MM.1S (cell line): ENCODE measurements at regions not wholly inside any gene's neighbourhood (a gene's known extent, or its start where the extent isn't known, plus 50 kb on each side); places are given as distances from the start of the nearest gene placed in this dataset.

Source experiments
- DNase-seq: peaks from one replicate; pipeline ENCODE4 v3.0.0-alpha.2; 2015
- H2AFZ ChIP-seq: fragments of 300-600 bp; sonication (generic); 2 replicates; pipeline ENCODE4 v1.6.0; 2016; ENCODE audit warnings: antibody characterized with exemption, low read length
- H3F3A ChIP-seq: fragments of 300-600 bp; sonication (generic); 2 replicates; pipeline ENCODE4 v1.6.1; 2016; ENCODE audit warnings: mild to moderate bottlenecking, antibody characterized with exemption, low read length, moderate library complexity, mixed read lengths; ENCODE audit not compliant: insufficient read depth
- H3K27ac ChIP-seq: fragments of 300-600 bp; sonication (generic); 2 replicates; pipeline ENCODE4 v1.5.1; 2016; ENCODE audit warnings: mild to moderate bottlenecking, low read length
- H3K27me3 ChIP-seq: fragments of 300-600 bp; sonication (generic); replicated peaks from 2 replicates; pipeline ENCODE4 v1.6.0; 2016; ENCODE audit warnings: low read length; ENCODE audit not compliant: insufficient read depth
- H3K36me3 ChIP-seq: fragments of 300-600 bp; sonication (generic); replicated peaks from 2 replicates; pipeline ENCODE4 v1.6.1; 2016; ENCODE audit warnings: mild to moderate bottlenecking, low read length, mixed read lengths; ENCODE audit not compliant: insufficient read depth
- H3K4me1 ChIP-seq: fragments of 300-600 bp; sonication (generic); 2 replicates; pipeline ENCODE4 v1.6.1; 2016; ENCODE audit warnings: low read length, mixed read lengths
- H3K4me2 ChIP-seq: fragments of 300-600 bp; sonication (generic); 2 replicates; pipeline ENCODE4 v1.6.0; 2016; ENCODE audit warnings: low read depth, low read length
- H3K4me3 ChIP-seq: fragments of 300-600 bp; sonication (generic); 2 replicates; pipeline ENCODE4 v1.5.1; 2016; ENCODE audit warnings: low read length, mixed read lengths
- H3K79me2 ChIP-seq: fragments of 300-600 bp; sonication (generic); 2 replicates; pipeline ENCODE4 v1.6.1; 2016; ENCODE audit warnings: mixed run types, low read length, mixed read lengths
- H3K9ac ChIP-seq: fragments of 300-600 bp; sonication (generic); 2 replicates; pipeline ENCODE4 v1.6.1; 2016; ENCODE audit warnings: low read length, mixed read lengths
- H3K9me2 ChIP-seq: fragments of 300-600 bp; sonication (generic); replicated peaks from 2 replicates; pipeline ENCODE4 v1.6.1; 2016; ENCODE audit warnings: mild to moderate bottlenecking, low read length, mixed read lengths; ENCODE audit not compliant: insufficient read depth
- H3K9me3 ChIP-seq: fragments of 300-600 bp; sonication (generic); replicated peaks from 2 replicates; pipeline ENCODE4 v1.6.1; 2016; ENCODE audit warnings: mild to moderate bottlenecking, low read length, mixed read lengths; ENCODE audit not compliant: insufficient read depth
- H4K20me1 ChIP-seq: fragments of 300-600 bp; sonication (generic); 2 replicates; pipeline ENCODE4 v1.6.1; 2016; ENCODE audit warnings: mild to moderate bottlenecking, low read length, moderate library complexity, mixed read lengths; ENCODE audit not compliant: insufficient read depth
- CTCF ChIP-seq: fragments of 300-600 bp; sonication (generic); IDR thresholded peaks from 2 replicates; pipeline ENCODE4 v1.5.1; 2016; ENCODE audit warnings: antibody characterized with exemption, low read length, mixed read lengths
- EZH2 ChIP-seq: fragments of 300-600 bp; sonication (generic); optimal IDR thresholded peaks from 2 replicates; pipeline ENCODE3; 2017; ENCODE audit warnings: low read depth, mild to moderate bottlenecking, antibody characterized with exemption, low read length, mixed read lengths
- EZH2phosphoT487 ChIP-seq: fragments of 300-600 bp; sonication (generic); IDR thresholded peaks from 2 replicates; pipeline ENCODE4 v1.6.1; 2018; ENCODE audit warnings: antibody characterized with exemption, low read length

- DNase-seq: no peak
- H2AFZ ChIP-seq: no peak overlapping the region
- no peak overlapping the region for H3K4me2 ChIP-seq
- H3K79me2 ChIP-seq: no peaks in the 10 kb centered on the region
- no peaks in the 10 kb centered on the region for H3K27me3 ChIP-seq
- no peak overlapping the region for H3K27ac ChIP-seq
- H3K4me1 ChIP-seq: no peaks in the 10 kb centered on the region
- no peaks in the 10 kb centered on the region for H3K9me2 ChIP-seq
- no peaks in the 10 kb centered on the region for H3F3A ChIP-seq
- no peaks in the 10 kb centered on the region for H3K9me3 ChIP-seq
- H3K36me3 ChIP-seq: no peaks in the 10 kb centered on the region
- no peak for TF ChIP-seq EZH2
- no peak for TF ChIP-seq EZH2phosphoT487
- no peak for TF ChIP-seq CTCF
- H4K20me1 ChIP-seq: no peaks in the 10 kb centered on the region
- H3K9ac ChIP-seq: no peak overlapping the region
- no peak overlapping the region for H3K4me3 ChIP-seq
Observed at GRCh38 chr14:54221971-54222370, 174.8 kb upstream of the CDKN3 start.

- Histone ChIP-seq H3K27me3 (no peaks in the 10 kb centered on the region), H3K4me3 (no peak overlapping the region), H3K79me2 (no peaks in the 10 kb centered on the region), H3F3A (no peaks in the 10 kb centered on the region), H3K4me2 (no peak overlapping the region), H3K4me1 (no peaks in the 10 kb centered on the region), H3K9ac (no peak overlapping the region), H3K27ac (no peak overlapping the region), H4K20me1 (no peaks in the 10 kb centered on the region), H3K36me3 (no peaks in the 10 kb centered on the region), H3K9me2 (no peaks in the 10 kb centered on the region), H2AFZ (no peak overlapping the region), H3K9me3 (no peaks in the 10 kb centered on the region)
- DNase-seq: no peak
- TF ChIP-seq CTCF: no peak
- TF ChIP-seq EZH2phosphoT487: no peak
- no peak for TF ChIP-seq EZH2
Observed at GRCh38 chr14:54223831-54224402, 172.9 kb upstream of the CDKN3 start.

GRCh38 chr14:54225457-54226060 is 171.2 kb upstream of the CDKN3 start:
- Histone ChIP-seq H3K9me2 (no peaks in the 10 kb centered on the region), H3K36me3 (no peaks in the 10 kb centered on the region), H3K27ac (no peak overlapping the region), H3F3A (no peaks in the 10 kb centered on the region), H4K20me1 (no peaks in the 10 kb centered on the region), H3K9me3 (no peaks in the 10 kb centered on the region), H3K4me1 (no peaks in the 10 kb centered on the region), H3K9ac (no peak overlapping the region), H3K27me3 (no peaks in the 10 kb centered on the region), H3K4me3 (no peak overlapping the region), H3K4me2 (no peak overlapping the region), H2AFZ (no peak overlapping the region), H3K79me2 (no peaks in the 10 kb centered on the region)
- TF ChIP-seq EZH2phosphoT487: no peak
- no peak for TF ChIP-seq EZH2
- no peak for TF ChIP-seq CTCF
- no peak for DNase-seq
